Transverse colon (tissue), 4 donors: ENCODE measurements at regions not wholly inside any gene's neighbourhood (a gene's known extent, or its start where the extent isn't known, plus 50 kb on each side); places are given as distances from the start of the nearest gene placed in this dataset.
"Not testable (repeated sequence)": the region's sequence is repeated elsewhere in the genome, so short reads cannot be mapped to it uniquely, and the experiment has no call there.

Experiments
- CTCF ChIP-seq, 5 experiments: fragments of 200-600 bp in 3 of 5; fragments of 450-650 bp in 2 of 5; sonication (generic) in 3 of 5; IDR thresholded peaks; 1 replicate in 2 of 5; 2 replicates in 3 of 5; pipeline ENCODE4 v1.5.1; 2016 to 2017; ENCODE audit warnings: antibody characterized with exemption in 5 of 5, inconsistent platforms in 3 of 5, mild to moderate bottlenecking in 2 of 5, moderate library complexity in 1 of 5
- POLR2A ChIP-seq: fragments of 450-650 bp; IDR thresholded peaks from one replicate; pipeline ENCODE4 v1.6.1; 2016; ENCODE audit warnings: antibody characterized with exemption, mild to moderate bottlenecking, moderate library complexity
- POLR2AphosphoS5 ChIP-seq, 3 donors: sonication (generic); formaldehyde crosslinking; IDR thresholded peaks; one replicate each; pipeline ENCODE4 v1.6.1; 2016; ENCODE audit warnings: antibody characterized with exemption in 3 of 3

- TF ChIP-seq CTCF (IDR thresholded peaks at IDR 0.05); POLR2A; POLR2AphosphoS5 (IDR thresholded peaks at IDR 0.05): not testable (repeated sequence)
Measured at GRCh38 chr6:60919652-60920051, 1366.4 kb downstream of the KHDRBS2 start.
